ENCODE measurements at regions not wholly inside any gene's neighbourhood (a gene's known extent, or its start where the extent isn't known, plus 50 kb on each side); places are given as distances from the start of the nearest gene placed in this dataset.

GRCh38 chr6:115629415-115629814 lies 431.3 kb downstream of the FRK start:
- no peak for TF ChIP-seq RAD21 (IDR thresholded peaks at IDR 0.05; ENCODE audit: low read depth)
- TF ChIP-seq CTCF (IDR thresholded peaks at IDR 0.05 in 2 of 3, conservative IDR thresholded peaks at IDR 0.05 in 1 of 3; ENCODE audit: borderline replicate concordance in 1 of 3, insufficient read depth in 1 of 3, low read depth in 2 of 3, low read length in 2 of 3), result no peak
- TF ChIP-seq SIN3A (IDR thresholded peaks at IDR 0.05; ENCODE audit: low read depth), result no peak
